ENCODE measurements at regions not wholly inside any gene's neighbourhood (a gene's known extent, or its start where the extent isn't known, plus 50 kb on each side); places are given as distances from the start of the nearest gene placed in this dataset.

DNA sequence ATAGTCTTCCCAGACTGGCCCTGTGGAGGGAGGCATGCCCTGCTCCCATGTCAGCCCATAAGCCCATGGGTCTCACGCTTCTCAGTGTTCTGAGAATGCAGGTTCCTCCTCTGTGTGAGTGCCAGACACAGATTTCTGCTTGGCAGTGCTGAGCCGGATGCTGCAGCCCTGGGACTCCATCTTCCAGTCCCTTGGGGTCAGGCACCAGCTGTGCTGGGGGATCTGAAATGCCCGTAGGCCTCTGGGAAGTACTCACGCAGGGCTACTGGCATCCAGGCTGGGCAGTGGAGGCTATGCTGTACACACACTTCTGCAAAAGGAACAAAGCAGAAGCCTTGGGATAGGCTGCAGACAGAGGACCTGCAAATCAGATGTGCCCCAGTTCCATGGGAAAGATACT lies 1944.6 kb downstream of the EFNA5 start:
- TF ChIP-seq, protein P1, sequence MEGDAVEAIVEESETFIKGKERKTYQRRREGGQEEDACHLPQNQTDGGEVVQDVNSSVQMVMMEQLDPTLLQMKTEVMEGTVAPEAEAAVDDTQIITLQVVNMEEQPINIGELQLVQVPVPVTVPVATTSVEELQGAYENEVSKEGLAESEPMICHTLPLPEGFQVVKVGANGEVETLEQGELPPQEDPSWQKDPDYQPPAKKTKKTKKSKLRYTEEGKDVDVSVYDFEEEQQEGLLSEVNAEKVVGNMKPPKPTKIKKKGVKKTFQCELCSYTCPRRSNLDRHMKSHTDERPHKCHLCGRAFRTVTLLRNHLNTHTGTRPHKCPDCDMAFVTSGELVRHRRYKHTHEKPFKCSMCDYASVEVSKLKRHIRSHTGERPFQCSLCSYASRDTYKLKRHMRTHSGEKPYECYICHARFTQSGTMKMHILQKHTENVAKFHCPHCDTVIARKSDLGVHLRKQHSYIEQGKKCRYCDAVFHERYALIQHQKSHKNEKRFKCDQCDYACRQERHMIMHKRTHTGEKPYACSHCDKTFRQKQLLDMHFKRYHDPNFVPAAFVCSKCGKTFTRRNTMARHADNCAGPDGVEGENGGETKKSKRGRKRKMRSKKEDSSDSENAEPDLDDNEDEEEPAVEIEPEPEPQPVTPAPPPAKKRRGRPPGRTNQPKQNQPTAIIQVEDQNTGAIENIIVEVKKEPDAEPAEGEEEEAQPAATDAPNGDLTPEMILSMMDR (conservative IDR thresholded peaks at IDR 0.05; ENCODE audit: low read depth, low read length): no peak
- no peak for TF ChIP-seq EZH2 (IDR thresholded peaks at IDR 0.05; ENCODE audit: borderline replicate concordance, low read depth, low read length, poor library complexity, severe bottlenecking)

Data from A673 (cell line).